Calu3 (cell line): ENCODE measurements at regions not wholly inside any gene's neighbourhood (a gene's known extent, or its start where the extent isn't known, plus 50 kb on each side); places are given as distances from the start of the nearest gene placed in this dataset.
"Not testable (repeated sequence)": the region's sequence is repeated elsewhere in the genome, so short reads cannot be mapped to it uniquely, and the experiment has no call there.

Experiments used
- BruUV-seq: library from RNA; stranded (reverse); fragments of 400-500 nt; replicated peaks from 2 replicates; lab custom pipeline; 2021; lab: Mats Ljungman, UMichigan
- CTCF ChIA-PET: fragments of 300-600 bp; sonication (Branson Sonifier 250); formaldehyde crosslinking; loops from one replicate; lab custom pipeline; 2022; ENCODE audit warnings: antibody characterized with exemption; lab: Charles Lee
- DNase-seq: peaks from one replicate; pipeline ENCODE4 v3.0.0; 2022
- H3K27ac Mint-ChIP-seq: one replicate; pipeline ENCODE4 v1.8.0; 2022; ENCODE audit warnings: mixed read lengths; ENCODE audit not compliant: unreplicated experiment
- H3K27me3 Mint-ChIP-seq: one replicate; pipeline ENCODE4 v1.8.0; 2022; ENCODE audit warnings: mixed read lengths; ENCODE audit not compliant: unreplicated experiment
- H3K36me3 Mint-ChIP-seq: one replicate; pipeline ENCODE4 v1.8.0; 2022; ENCODE audit warnings: mild to moderate bottlenecking, moderate library complexity, mixed read lengths; ENCODE audit not compliant: insufficient read depth, unreplicated experiment
- H3K4me1 Mint-ChIP-seq: one replicate; pipeline ENCODE4 v1.8.0; 2022; ENCODE audit warnings: mild to moderate bottlenecking, low read depth, mixed read lengths; ENCODE audit not compliant: unreplicated experiment
- H3K4me3 Mint-ChIP-seq: one replicate; pipeline ENCODE4 v1.8.0; 2022; ENCODE audit warnings: mild to moderate bottlenecking, low read depth, moderate library complexity, mixed read lengths; ENCODE audit not compliant: unreplicated experiment
- H3K9me3 Mint-ChIP-seq: one replicate; pipeline ENCODE4 v1.8.0; 2022; ENCODE audit warnings: low read depth, mixed read lengths; ENCODE audit not compliant: unreplicated experiment
- CTCF ChIP-seq: fragments of 200-600 bp; IDR thresholded peaks from one replicate; pipeline ENCODE4 v1.8.0; 2022; ENCODE audit warnings: antibody characterized with exemption; ENCODE audit not compliant: unreplicated experiment
- intact Hi-C: fragments of 100-400 bp; cut with micrococcal nuclease; formaldehyde crosslinking; loops from one replicate; pipeline ENCODE4 v1.10.0; 2022; ENCODE audit not compliant: unreplicated experiment

GRCh38 chr11:112346586-112346985 lies 85.9 kb upstream of the PLET1 start:
- peaks cover 25% of the 10 kb centered on the region for H3K27me3 Mint-ChIP-seq
- TF ChIP-seq CTCF, result no peak
- no TSS peak for BruUV-seq
- H3K27ac Mint-ChIP-seq, result no peak overlapping the region
- CTCF ChIA-PET, result no interaction called here
- no peaks in the 10 kb centered on the region for H3K36me3 Mint-ChIP-seq
- intact Hi-C loops, result no loop called here
- no peak overlapping the region for H3K4me3 Mint-ChIP-seq
- H3K9me3 Mint-ChIP-seq, result no peaks in the 10 kb centered on the region
- DNase-seq, result no peak
- no peaks in the 10 kb centered on the region for H3K4me1 Mint-ChIP-seq

GRCh38 chr11:112348480-112349029 lies 87.9 kb upstream of the PLET1 start:
- Mint-ChIP-seq H3K4me1 (no peaks in the 10 kb centered on the region), H3K36me3 (no peaks in the 10 kb centered on the region), H3K27me3 (peaks cover 25% of the 10 kb centered on the region), H3K27ac (no peak overlapping the region), H3K4me3 (no peak overlapping the region), H3K9me3 (no peaks in the 10 kb centered on the region)
- no peak for DNase-seq
- TF ChIP-seq CTCF, result no peak
- CTCF ChIA-PET, result no interaction called here
- no TSS peak for BruUV-seq
- intact Hi-C loops, result no loop called here

GRCh38 chr11:112351423-112351822 lies 90.8 kb upstream of the PLET1 start:
- H3K9me3 Mint-ChIP-seq, H3K36me3 Mint-ChIP-seq, intact Hi-C loops, H3K27ac Mint-ChIP-seq, BruUV-seq, H3K4me3 Mint-ChIP-seq, CTCF ChIA-PET, DNase-seq, H3K4me1 Mint-ChIP-seq: not testable (repeated sequence)
- H3K27me3 Mint-ChIP-seq, result peaks cover 25% of the 10 kb centered on the region

- H3K4me3 Mint-ChIP-seq, result no peak overlapping the region
- H3K27me3 Mint-ChIP-seq, result peaks cover 16% of the 10 kb centered on the region
- H3K27ac Mint-ChIP-seq, result no peak overlapping the region
- no peaks in the 10 kb centered on the region for H3K36me3 Mint-ChIP-seq
- no peaks in the 10 kb centered on the region for H3K9me3 Mint-ChIP-seq
- TF ChIP-seq CTCF, result no peak
- no peak for DNase-seq
- CTCF ChIA-PET, result no interaction called here
- no TSS peak for BruUV-seq
- no peaks in the 10 kb centered on the region for H3K4me1 Mint-ChIP-seq
- intact Hi-C loops, result no loop called here
Observed at GRCh38 chr11:112352907-112353306, 92.2 kb upstream of the PLET1 start.

- no peak overlapping the region for H3K27ac Mint-ChIP-seq
- no peak overlapping the region for H3K4me3 Mint-ChIP-seq
- DNase-seq, result no peak
- peaks cover 1% of the 10 kb centered on the region for H3K27me3 Mint-ChIP-seq
- BruUV-seq, result no TSS peak
- intact Hi-C loops, result no loop called here
- H3K9me3 Mint-ChIP-seq, result no peaks in the 10 kb centered on the region
- CTCF ChIA-PET, result no interaction called here
- H3K4me1 Mint-ChIP-seq, result no peaks in the 10 kb centered on the region
- H3K36me3 Mint-ChIP-seq, result no peaks in the 10 kb centered on the region
- no peak for TF ChIP-seq CTCF
Observed at GRCh38 chr11:112354364-112354763, 93.7 kb upstream of the PLET1 start.
